ENCODE measurements at regions not wholly inside any gene's neighbourhood (a gene's known extent, or its start where the extent isn't known, plus 50 kb on each side); places are given as distances from the start of the nearest gene placed in this dataset.

GRCh38 chr10:78695846-78696245, 372.9 kb upstream of the ZMIZ1 start:
- no peak for ATAC-seq (ENCODE audit: low read depth)
- DNase-seq: no peak
- no peaks in the 10 kb centered on the region for H4K20me1 ChIP-seq (ENCODE audit: control insufficient read depth, insufficient read depth, low read length, poor library complexity, severe bottlenecking)
- no peaks in the 10 kb centered on the region for H3K4me1 Mint-ChIP-seq
- H3K4me3 Mint-ChIP-seq: no peak overlapping the region
- H3K9me3 ChIP-seq (ENCODE audit: control extremely low read depth in 1 of 3, control insufficient read depth in 2 of 3, insufficient read depth in 1 of 3, low read length in 2 of 3): no peaks in the 10 kb centered on the region
- peaks cover 0 to 9% (median 0%) of the 10 kb centered on the region in 4 experiments for H3K27me3 ChIP-seq (replicated peaks in 1 of 4; ENCODE audit: control extremely low read depth in 1 of 4, control insufficient read depth in 3 of 4, insufficient read depth in 4 of 4, low read length in 3 of 4)
- H3K9ac ChIP-seq (ENCODE audit: low read length): no peak overlapping the region
- ChIA-PET CTCF (no interaction called here), POLR2A (no interaction called here)
- H3K9me3 Mint-ChIP-seq (ENCODE audit: insufficient read depth): no peaks in the 10 kb centered on the region
- H3K27me3 Mint-ChIP-seq: peaks cover 21% of the 10 kb centered on the region
- H3K4me3 ChIP-seq (ENCODE audit: control extremely low read depth in 1 of 5, extremely low read depth in 1 of 5, insufficient read depth in 1 of 5, low read depth in 2 of 5, low read length in 4 of 5): no peak overlapping the region
- no peak overlapping the region for H3K27ac Mint-ChIP-seq
- no peak overlapping the region for H3K27ac ChIP-seq (ENCODE audit: low read length in 2 of 2)
- no peaks in the 10 kb centered on the region for H3K36me3 ChIP-seq (replicated peaks in 1 of 2; ENCODE audit: control extremely low read depth in 1 of 2, control insufficient read depth in 1 of 2, extremely low read depth in 1 of 2, insufficient read depth in 2 of 2, low read length in 1 of 2)
- H3K4me2 ChIP-seq (replicated peaks; ENCODE audit: low read depth, low read length, poor library complexity, severe bottlenecking): no peak overlapping the region
- 89% methylated on average over 7 of the region's 7 CpGs for WGBS (ENCODE audit: insufficient coverage)
- no peaks in the 10 kb centered on the region for H3K79me2 ChIP-seq (ENCODE audit: control insufficient read depth, insufficient read depth, low read length)
- TF ChIP-seq CTCF (IDR thresholded peaks at IDR 0.05) (no peak), EZH2 (IDR thresholded peaks at IDR 0.05; ENCODE audit: borderline replicate concordance, insufficient read depth, low read depth, low read length, poor library complexity, severe bottlenecking) (no peak)
- intact Hi-C loops (cut with micrococcal nuclease): no loop called here
- no peak overlapping the region for H2AFZ ChIP-seq (ENCODE audit: insufficient read depth, low read depth, low read length, poor library complexity, severe bottlenecking)
- H3K4me1 ChIP-seq (ENCODE audit: control insufficient read depth in 2 of 2, insufficient read depth in 2 of 2, low read length in 2 of 2): no peaks in the 10 kb centered on the region

- intact Hi-C loops (cut with micrococcal nuclease): no loop called here
- no peak overlapping the region for H3K27ac ChIP-seq (ENCODE audit: low read length in 2 of 2)
- WGBS (ENCODE audit: insufficient coverage): 100% methylated on average over 3 of the region's 5 CpGs
- Mint-ChIP-seq H3K9me3 (ENCODE audit: insufficient read depth) (no peaks in the 10 kb centered on the region), H3K4me1 (no peaks in the 10 kb centered on the region), H3K27ac (no peak overlapping the region), H3K27me3 (peaks cover 22% of the 10 kb centered on the region), H3K4me3 (no peak overlapping the region)
- no peak overlapping the region for H3K4me3 ChIP-seq (ENCODE audit: control extremely low read depth in 1 of 5, extremely low read depth in 1 of 5, insufficient read depth in 1 of 5, low read depth in 2 of 5, low read length in 4 of 5)
- H3K9me3 ChIP-seq (ENCODE audit: control extremely low read depth in 1 of 3, control insufficient read depth in 2 of 3, insufficient read depth in 1 of 3, low read length in 2 of 3): no peaks in the 10 kb centered on the region
- no peaks in the 10 kb centered on the region for H3K36me3 ChIP-seq (replicated peaks in 1 of 2; ENCODE audit: control extremely low read depth in 1 of 2, control insufficient read depth in 1 of 2, extremely low read depth in 1 of 2, insufficient read depth in 2 of 2, low read length in 1 of 2)
- H2AFZ ChIP-seq (ENCODE audit: insufficient read depth, low read depth, low read length, poor library complexity, severe bottlenecking): no peak overlapping the region
- DNase-seq (no peak), ATAC-seq (ENCODE audit: low read depth) (no peak)
- ChIA-PET CTCF (no interaction called here), POLR2A (no interaction called here)
- no peaks in the 10 kb centered on the region for H3K4me1 ChIP-seq (ENCODE audit: control insufficient read depth in 2 of 2, insufficient read depth in 2 of 2, low read length in 2 of 2)
- H3K79me2 ChIP-seq (ENCODE audit: control insufficient read depth, insufficient read depth, low read length): no peaks in the 10 kb centered on the region
- no peak overlapping the region for H3K9ac ChIP-seq (ENCODE audit: low read length)
- H3K27me3 ChIP-seq (replicated peaks in 1 of 4; ENCODE audit: control extremely low read depth in 1 of 4, control insufficient read depth in 3 of 4, insufficient read depth in 4 of 4, low read length in 3 of 4): peaks cover 0 to 9% (median 0%) of the 10 kb centered on the region in 4 experiments
- no peak for TF ChIP-seq EZH2 (IDR thresholded peaks at IDR 0.05; ENCODE audit: borderline replicate concordance, insufficient read depth, low read depth, low read length, poor library complexity, severe bottlenecking)
- no peak for TF ChIP-seq CTCF (IDR thresholded peaks at IDR 0.05)
- H3K4me2 ChIP-seq (replicated peaks; ENCODE audit: low read depth, low read length, poor library complexity, severe bottlenecking): no peak overlapping the region
- H4K20me1 ChIP-seq (ENCODE audit: control insufficient read depth, insufficient read depth, low read length, poor library complexity, severe bottlenecking): no peaks in the 10 kb centered on the region
Observed at GRCh38 chr10:78696791-78697395, 371.9 kb upstream of the ZMIZ1 start.
